HG03457 (cell line): ENCODE measurements at regions not wholly inside any gene's neighbourhood (a gene's known extent, or its start where the extent isn't known, plus 50 kb on each side); places are given as distances from the start of the nearest gene placed in this dataset.
A peak's percentile ranks its signal among the peaks of the same experiment; 100 is the strongest.

ENCODE experiments used
- ATAC-seq: cut with Tn5 transposase; IDR thresholded peaks from one replicate; pipeline ENCODE4 v1.9.1; 2021; ENCODE audit warnings: moderate number of reproducible peaks; ENCODE audit not compliant: unreplicated experiment

DNA sequence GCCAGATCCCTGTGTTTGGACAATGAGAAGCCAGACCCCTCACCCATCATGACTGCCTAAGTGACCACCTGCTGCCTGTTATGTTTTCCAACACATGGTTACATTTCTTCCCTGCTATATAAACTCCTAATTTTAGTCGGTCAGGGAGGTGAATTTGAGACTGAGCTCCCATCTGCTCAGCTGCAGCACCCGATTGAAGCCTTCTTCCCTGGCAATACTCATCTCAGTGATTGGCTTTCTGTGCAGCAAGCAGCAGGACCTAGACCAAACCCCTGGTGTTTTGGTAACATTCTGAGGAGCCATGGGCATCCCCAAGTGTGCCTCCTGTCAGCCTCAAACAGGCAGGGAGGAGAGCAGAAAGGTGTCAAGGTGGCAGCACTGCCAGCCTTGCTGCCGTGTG, 141.2 kb downstream of the CD8B2 start:
- ATAC-seq, result no peak

DNA sequence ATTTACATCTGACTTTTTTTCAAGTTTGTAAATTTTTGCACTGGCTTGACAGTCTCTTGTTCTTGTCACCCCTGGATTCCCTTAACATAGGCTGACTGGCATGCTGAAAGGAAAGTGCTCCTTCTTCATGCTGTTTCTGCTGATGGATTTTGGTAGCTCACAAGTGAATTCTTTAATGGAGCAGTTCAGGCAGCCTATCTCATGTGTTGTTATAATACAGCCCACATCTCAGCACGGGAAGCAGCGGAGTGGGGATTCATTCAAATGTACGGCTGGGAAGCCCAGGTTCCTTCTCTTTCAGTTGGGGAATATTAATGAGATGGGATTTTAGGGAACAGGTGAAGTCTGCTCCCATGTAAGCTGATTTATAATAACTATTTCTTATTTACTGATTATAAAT, 142.8 kb downstream of the CD8B2 start:
- no peak for ATAC-seq

DNA sequence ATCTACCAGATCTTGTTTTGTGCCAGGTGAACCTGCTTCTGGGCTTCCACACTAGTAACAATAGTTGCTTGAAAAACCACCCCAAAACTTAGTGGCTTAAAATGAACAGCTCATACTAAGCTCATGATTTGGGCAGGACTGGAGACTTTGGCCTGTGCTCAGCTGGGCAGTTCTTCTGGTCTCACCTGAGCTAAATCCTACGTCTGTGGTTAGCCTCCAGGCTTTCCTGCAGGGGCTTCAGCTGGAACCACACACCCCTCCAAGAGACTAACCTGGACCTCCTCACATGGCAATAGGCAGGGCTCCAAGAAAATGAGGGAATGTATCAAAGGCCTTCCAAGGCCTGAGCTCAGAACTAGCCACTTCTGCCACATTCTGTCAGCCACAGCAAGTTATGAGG, 144.1 kb downstream of the CD8B2 start:
- no peak for ATAC-seq

DNA sequence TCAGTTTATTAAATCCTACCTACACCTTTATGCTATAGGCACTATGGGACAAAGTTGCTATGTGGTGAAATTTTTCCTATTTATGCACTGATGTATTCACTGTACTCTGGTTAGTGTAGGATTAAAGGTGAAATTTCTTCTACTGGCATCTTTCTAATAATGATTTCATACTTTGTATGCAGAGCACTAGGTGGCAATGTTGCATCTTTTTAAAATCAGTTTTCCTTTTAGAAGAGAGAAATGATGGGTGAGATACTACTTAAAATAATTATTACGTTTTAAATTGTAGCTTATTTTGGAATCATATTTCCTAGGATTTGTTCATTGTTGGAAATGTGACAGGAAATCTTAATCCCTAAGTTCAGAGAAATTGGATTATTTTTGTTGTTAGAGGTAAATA, 150.9 kb downstream of the CD8B2 start:
- no peak for ATAC-seq

DNA sequence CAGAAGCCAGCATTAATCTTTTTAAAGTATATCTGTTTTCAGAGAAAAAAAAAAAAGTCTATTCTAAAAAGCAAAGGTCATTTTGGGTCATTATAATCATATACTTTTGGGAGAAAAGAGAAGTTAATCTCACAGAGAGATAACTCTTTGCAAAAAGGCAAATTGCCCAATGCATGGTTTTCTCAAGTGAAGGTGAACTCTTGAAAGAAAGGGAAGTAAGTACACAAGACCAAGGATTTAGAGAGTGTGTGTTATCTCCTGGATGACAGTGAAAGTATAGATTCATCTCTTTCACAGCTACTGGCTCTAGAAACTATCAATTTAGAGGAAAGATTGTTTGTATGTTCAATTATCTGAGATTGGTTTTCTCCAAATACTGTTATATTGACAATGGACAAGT, 151.4 kb downstream of the CD8B2 start:
- ATAC-seq, result no peak

DNA sequence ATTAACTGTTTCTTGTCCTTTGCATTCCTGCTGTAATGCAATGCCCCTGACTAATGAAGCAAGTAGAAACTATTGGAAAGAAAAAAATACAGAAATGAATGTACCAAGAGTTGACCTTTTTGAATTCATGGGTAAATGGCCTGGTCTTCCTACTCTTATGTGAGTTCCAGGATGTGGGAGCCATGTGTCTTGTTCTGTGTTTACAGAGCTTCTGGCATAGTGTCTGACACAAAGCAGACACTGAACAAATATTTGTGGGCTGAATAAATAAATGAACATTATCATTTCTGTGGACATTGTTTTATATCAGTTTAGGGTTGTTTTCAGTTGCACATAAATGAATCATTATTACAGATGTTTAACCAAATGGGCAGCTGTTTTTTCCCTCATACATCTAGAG, 155.5 kb downstream of the CD8B2 start:
- no peak for ATAC-seq

DNA sequence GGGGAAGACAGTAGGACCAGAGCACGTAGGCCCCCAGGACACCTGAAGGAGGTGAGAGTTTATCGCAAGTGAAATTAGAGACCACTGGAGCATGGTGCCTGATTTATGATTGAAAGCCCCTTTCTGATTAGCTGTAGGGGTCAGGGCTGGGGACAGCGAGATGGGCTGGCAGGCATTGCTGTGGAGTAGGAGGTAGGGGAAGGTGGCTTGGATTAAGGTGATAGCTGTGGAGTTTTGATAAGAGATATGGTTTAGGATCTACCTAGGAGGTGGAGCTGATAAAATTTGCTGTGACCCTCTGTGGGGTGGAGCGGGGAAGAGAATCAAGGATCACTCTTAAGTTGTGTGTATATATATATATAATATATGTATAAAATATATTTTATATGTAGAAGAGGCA, 157.5 kb downstream of the CD8B2 start:
- no peak for ATAC-seq

DNA sequence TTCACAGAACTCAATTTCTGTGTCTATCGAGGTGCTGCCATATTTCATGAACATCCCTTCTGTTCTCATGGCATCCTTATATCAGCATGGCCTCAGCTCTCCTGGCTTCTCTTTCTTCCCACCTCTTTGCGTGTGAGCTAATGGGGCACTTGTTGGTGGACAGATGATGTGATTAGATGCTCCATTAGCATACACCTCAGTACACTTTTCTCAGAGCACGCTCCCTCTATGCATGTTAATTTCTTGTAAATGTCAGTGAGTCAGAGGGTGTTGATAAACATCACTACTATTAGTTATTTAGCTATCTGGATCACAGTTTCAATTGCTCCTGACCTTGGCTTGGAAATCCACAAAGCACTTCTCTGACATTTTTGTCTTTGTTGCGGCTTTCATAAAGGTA, 159.4 kb downstream of the CD8B2 start:
- no peak for ATAC-seq

DNA sequence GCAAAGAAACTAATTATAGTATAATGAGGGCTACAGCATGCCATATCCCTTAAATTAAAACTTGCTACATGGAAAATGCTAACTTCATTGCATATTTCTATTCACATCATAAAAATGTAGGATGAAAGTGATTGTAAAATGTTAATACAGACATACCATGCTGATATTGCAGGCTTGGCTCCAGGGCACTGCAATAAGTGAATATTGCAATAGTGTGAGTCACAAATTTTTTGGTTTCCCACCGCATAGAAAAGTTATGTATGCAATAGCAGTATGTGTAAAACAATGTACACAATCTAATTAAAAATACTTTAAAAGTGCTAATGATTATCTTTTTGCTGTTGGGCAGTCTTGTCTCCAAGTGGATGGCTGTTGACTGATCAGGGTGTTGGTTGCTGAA, 162.1 kb downstream of the CD8B2 start:
- ATAC-seq, result no peak

DNA sequence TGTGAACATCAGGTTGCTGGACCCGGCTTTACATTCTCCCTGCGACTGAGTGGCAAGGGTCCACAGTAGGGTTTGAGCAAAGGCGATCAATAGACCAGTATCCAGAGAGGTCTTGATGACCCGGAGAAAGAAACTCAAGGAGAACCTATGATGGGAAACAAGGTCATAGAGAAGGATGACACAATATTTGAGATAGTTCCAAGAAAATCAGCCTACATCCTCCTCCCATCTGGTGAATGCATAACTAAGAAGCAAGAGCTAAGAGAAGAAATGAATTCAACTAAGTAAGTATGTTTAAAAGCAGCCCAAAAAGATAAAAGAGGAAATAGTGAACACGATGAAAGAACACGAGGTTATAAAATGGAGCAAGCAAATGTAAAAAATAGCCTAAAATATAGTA, 166.3 kb downstream of the CD8B2 start:
- no peak for ATAC-seq

DNA sequence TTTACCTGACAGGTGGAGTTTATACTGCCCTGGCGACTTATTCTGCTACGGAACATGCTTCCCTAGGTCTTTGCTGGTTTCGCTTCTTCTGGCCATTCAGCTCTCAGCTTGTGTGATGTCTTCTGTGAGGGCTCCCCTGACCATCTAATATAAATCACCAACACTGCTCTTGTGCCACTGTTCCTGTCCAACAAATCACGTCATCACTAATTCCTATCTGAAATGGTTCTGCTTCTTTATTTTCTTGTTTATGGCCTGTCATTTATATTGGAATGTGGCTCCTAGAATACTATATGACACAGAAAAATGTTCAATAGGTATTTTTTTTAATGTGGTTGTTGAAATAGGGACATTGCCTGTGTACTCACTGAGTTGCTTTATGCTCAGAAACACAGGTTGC, 171.5 kb downstream of the CD8B2 start:
- no peak for ATAC-seq

DNA sequence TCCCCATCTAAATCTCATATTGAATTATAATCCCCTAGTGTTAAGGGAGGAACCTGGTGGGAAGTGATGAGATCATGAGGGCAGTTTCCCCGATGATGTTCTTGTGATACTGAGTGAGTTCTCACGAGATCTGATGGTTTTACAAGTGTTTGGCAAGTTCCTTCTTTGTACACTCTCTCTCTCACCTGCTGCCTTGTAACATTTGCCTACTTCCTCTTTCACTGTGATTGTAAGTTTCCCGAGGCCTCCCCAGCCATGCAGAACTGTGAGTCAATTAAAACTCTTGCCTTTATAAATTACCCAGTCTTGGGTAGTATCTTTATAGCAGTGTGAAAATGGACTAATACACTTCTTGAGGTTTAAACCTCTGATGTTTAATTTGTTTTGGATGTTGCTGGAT, 177.5 kb downstream of the CD8B2 start:
- ATAC-seq, result peak; percentile 85

DNA sequence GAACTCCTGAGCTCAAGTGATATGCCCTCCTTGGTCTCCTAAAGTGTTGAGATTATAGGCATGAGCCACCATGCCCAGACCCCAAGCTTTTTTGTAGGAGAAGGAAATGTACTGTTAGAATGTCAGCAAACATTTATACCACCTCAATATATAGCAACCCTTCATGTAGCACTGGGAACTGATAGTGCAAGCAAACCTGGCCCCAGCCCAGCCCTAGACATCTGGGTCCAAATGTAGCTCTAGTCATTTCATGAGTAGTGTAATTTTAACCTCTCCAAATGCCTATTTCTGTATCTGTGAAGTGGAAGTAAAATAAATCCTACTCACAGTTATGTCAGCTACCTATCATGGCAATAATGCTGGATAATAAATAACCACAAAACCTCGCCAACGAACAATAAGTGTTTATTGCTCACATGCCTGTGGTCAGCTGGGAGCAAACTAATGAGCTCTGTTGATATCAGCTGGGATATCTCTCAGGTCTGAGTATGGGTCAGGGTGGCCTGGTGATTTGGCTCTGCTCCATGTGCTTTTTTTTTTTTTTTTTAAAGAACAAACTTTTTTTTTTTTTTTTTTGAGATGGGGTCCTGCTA, 180.4 kb downstream of the CD8B2 start:
- no peak for ATAC-seq

DNA sequence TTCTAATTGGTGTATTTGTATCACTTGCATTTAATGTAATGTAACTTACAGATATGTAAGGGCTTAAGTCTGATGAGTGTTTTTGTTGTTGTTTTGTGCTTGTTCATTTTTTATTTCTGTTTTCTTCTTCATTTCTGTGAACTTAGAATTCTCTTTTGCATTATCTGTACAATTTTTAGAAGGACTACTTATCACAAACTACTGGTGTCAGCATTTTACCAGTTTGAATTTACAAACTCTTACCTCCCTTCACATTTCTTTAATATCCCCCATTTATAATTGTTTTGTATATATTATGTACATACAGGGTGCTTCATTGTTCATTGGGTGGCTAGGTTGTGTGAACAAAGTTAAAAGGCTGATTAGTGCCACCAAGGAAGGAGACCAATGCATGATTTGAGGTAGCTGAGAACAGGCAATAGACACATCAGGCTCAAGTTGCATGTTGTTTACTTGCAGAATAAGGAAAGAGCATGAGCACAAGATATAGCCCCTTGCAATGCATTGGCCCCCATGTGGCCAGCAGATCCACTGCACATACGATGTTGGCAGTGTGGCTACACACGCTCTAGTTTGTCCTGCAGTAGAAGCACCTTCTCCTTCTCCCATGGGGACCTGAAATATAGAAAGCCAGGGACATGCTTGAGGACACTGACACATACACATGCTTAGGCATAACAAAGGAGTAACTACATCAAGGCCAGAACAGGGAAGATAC, 198.2 kb downstream of the CD8B2 start:
- no peak for ATAC-seq

DNA sequence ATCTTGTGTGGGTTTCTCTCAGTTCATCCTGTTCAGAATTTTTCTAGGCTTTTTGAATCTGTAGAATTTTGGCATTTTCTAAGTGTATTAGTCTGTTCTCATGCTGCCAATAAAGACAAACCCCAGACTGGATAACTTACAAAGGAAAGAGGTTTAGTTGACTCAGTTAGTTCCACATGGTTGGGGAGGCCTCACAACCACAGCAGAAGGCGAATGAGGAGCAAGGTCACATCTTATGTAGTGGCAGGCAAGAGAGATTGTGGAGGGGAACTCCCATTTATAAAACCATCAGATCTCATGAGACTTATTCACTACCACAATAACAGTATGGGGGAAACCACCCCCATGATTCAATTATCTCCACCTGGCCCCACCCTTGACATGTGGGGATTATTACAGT, 199.2 kb downstream of the ST6GAL2 start:
- no peak for ATAC-seq

DNA sequence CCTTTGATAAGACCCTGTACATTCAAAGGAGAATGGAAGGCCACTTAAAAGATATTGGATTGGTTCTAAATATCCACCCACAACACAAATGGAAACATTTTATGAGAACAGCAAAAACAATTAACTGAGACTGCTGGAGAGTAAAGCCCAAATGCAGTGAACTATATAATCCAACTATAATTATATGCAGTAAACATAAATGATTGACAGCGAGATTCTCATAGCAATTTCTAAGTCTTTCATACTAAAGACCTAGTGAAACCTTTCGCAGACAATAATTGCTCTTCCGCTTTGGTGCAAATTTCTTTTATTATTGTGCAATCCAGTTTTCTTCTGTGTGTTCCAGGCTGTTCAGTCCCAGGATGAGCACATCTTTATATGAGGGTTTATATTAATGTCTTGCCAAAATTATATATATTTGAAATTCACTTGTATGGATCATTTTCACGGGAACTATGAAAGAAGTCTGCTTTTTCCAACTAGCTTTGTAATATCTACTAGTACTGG, 190.9 kb downstream of the ST6GAL2 start:
- ATAC-seq, result no peak

DNA sequence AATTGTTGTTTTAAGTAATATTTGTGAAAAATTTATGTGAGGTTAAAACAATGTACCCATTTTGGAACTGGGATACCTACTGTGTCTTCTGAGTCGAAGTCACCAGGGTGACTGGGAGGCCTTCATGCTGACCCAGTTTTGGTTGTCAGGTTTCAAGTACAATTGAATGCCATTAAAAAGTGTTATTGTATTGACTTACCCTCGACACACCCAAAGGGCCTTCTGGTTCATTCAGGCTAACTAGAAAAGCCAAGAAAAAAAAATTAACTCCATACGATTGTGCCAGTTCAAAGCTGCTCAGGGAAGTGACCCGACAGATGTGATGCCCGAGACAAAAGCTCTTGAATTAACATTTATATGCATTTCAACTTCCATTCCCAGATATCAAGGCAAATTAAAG, 190.0 kb downstream of the ST6GAL2 start:
- no peak for ATAC-seq

DNA sequence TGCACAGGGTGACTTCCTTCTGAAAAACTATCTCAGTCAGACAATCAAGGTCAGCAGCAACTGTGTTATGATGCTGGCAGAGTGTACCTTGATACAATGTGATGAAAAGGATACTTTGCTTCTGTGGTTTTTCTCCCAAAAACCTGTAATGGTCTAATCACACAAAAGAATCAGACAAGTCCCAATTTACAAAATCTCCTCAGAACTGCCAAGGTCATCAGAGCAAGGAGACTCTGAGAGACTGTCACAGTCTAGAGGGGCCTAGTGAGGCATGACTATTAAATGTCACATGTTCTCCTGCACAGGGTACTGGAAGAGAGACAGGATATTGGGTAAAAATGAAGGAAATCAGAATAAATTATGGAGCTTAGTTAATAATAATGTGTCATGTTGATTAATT, 185.4 kb downstream of the ST6GAL2 start:
- ATAC-seq, result no peak

DNA sequence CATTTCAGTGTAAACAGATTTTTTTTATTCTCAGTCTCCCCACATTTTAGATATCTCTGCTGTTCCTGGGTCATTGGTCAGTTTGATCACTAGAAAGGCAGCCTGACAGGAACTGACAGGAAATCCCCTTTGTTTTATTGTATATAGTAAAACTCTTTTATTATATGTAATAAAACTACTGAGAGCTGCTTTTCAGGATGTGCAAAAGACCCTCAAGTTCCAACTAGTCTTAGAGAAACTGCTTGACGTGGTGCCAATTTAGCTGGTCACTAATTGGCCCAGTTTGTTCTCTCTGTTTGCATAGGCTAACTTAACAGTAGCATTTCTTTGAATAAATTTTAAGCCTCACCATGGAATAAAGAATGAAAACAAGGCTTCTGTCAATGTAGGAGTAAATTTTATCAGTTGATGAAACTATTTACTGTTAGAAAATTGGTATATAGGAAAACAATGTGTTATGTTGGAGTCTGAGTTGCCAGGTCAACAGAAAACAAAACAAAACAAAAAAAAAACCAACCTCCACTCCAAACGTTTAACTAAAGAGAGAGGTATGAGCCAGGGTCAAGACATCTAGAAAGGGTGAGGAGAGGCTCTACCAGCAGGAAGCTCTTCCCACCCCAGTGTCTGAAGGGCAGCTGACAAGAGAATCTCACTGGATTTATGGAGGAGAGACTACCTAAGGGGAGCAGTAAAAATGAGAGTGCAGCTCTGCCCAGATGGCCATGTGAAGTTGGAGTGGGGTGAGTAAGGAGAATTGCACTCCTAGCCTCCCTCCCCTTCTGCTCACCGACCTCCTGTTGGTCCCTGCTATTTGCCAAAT, 184.6 kb downstream of the ST6GAL2 start:
- no peak for ATAC-seq

DNA sequence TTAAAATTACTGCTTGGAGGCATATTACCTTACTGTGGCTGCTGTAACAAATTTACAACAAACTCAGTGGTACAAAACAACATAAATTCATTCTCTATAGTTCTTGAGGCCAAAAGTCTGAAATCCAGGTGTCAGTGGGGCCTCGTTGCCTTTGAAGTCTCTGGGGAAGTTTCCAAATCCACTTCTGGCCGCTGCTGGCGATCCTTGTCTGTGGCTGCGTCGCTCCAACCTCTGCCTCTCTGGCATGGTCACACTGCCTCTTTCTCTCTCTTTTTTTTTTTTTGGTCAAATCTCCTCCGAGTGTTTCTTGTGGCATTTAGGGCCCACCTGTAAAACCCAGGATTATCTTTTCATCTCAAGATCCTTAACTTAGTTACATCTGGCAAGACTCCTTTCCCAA, 182.8 kb downstream of the ST6GAL2 start:
- ATAC-seq, result no peak

DNA sequence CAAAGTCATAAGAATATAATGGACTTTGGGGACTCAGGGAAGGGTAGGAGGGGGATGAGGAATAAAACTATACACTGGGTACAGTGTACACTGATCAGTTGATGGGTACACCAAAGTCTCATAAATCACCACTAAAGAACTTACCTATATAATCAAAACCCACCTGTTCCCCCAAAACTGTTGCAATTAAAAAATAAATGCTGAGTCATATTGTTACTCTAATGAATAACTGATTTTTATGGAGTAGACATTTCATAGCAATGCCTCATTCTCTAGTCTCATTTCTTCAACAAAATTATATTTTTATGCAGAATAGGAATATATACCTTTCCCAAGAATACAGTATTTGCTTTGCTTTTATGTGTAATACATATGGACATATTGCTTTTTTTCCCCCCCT, 181.2 kb downstream of the ST6GAL2 start:
- ATAC-seq, result no peak

DNA sequence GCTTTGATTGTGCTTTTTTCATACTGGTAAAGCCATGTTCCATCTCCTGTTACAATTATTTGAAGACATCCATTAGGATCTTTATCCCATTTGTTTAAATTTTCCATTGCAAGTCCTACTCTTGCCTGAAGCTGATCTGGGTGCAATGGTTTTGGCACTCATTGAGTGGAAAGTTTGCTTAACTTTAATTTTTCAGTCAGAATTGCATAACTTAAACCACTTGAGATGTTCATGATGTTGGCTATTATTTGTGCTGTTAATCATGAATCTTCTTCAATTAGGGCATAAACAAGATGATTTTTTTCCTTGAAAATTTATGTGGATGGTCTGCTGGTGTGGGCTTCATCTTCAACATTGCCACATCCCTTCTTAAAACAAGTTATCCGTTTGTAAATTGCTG, 180.1 kb downstream of the ST6GAL2 start:
- no peak for ATAC-seq
